OCI-LY3 (cell line): ENCODE measurements at regions not wholly inside any gene's neighbourhood (a gene's known extent, or its start where the extent isn't known, plus 50 kb on each side); places are given as distances from the start of the nearest gene placed in this dataset.
A peak's percentile ranks its signal among the peaks of the same experiment; 100 is the strongest.

Source experiments
- H2AFZ ChIP-seq: fragments of 200-600, 300-600 bp; shearing (Covaris generic); 2 replicates; pipeline ENCODE4 v1.6.0; 2014; ENCODE audit warnings: antibody characterized with exemption, low read depth, low read length
- H3K27ac ChIP-seq: fragments of 200-600, 300-600 bp; sonication (generic); 2 replicates; pipeline ENCODE4 v1.5.1; 2014; ENCODE audit warnings: mild to moderate bottlenecking, low read length, moderate library complexity, mixed read lengths
- H3K27me3 ChIP-seq: fragments of 200-600, 300-600 bp; sonication (generic); 2 replicates; pipeline ENCODE4 v1.6.1; 2014; ENCODE audit warnings: low read depth, low read length, mixed read lengths
- H3K36me3 ChIP-seq: fragments of 200-600, 300-600 bp; sonication (generic); replicated peaks from 2 replicates; pipeline ENCODE3; 2014; ENCODE audit warnings: low read depth, low read length, mixed read lengths
- H3K4me1 ChIP-seq: fragments of 300-600, 200-600 bp; sonication (generic); 2 replicates; pipeline ENCODE4 v1.6.1; 2014; ENCODE audit warnings: low read length, mixed read lengths
- H3K4me2 ChIP-seq: fragments of 200-600, 300-600 bp; sonication (generic); 2 replicates; pipeline ENCODE4 v1.6.1; 2014; ENCODE audit warnings: low read length, mixed read lengths
- H3K4me3 ChIP-seq: fragments of 300-600, 200-600 bp; sonication (generic); 2 replicates; pipeline ENCODE4 v1.5.1; 2014; ENCODE audit warnings: antibody characterized with exemption, mild to moderate bottlenecking, low read length, moderate library complexity
- H3K79me2 ChIP-seq: fragments of 300-600, 200-600 bp; shearing (Covaris generic); 2 replicates; pipeline ENCODE4 v1.6.1; 2014; ENCODE audit warnings: mild to moderate bottlenecking, low read length, mixed read lengths
- H3K9ac ChIP-seq: fragments of 300-600, 200-600 bp; shearing (Covaris generic); 2 replicates; pipeline ENCODE4 v1.6.0; 2014; ENCODE audit warnings: mild to moderate bottlenecking, low read length, moderate library complexity
- H3K9me3 ChIP-seq: fragments of 200-600, 300-600 bp; shearing (Covaris generic); 2 replicates; pipeline ENCODE4 v1.6.1; 2014; ENCODE audit warnings: low read length, mixed read lengths; ENCODE audit not compliant: insufficient read depth
- H4K20me1 ChIP-seq: fragments of 200-600, 300-600 bp; sonication (generic); 2 replicates; pipeline ENCODE4 v1.6.1; 2016; ENCODE audit warnings: low read length, mixed read lengths; ENCODE audit not compliant: insufficient read depth
- CTCF ChIP-seq: fragments of 200-600, 300-600 bp; sonication (generic); IDR thresholded peaks from 2 replicates; pipeline ENCODE4 v1.5.1; 2014; ENCODE audit warnings: antibody characterized with exemption, low read length, low read depth
- EZH2phosphoT487 ChIP-seq: fragments of 200-600 bp; shearing (Covaris generic); IDR thresholded peaks from 2 replicates; pipeline ENCODE4 v1.6.1; 2018; ENCODE audit warnings: antibody characterized with exemption, mixed run types, low read depth

- Histone ChIP-seq H3K9me3 (no peaks in the 10 kb centered on the region), H3K27ac (no peak overlapping the region), H2AFZ (no peak overlapping the region), H3K4me2 (no peak overlapping the region), H3K4me1 (peaks cover 19% of the 10 kb centered on the region), H3K27me3 (0 out of 2 replicates have a peak, but pooled peaks cover 2% of the 10 kb centered on the region), H3K9ac (no peak overlapping the region), H4K20me1 (no peaks in the 10 kb centered on the region), H3K79me2 (no peaks in the 10 kb centered on the region), H3K4me3 (no peak overlapping the region), H3K36me3 (no peaks in the 10 kb centered on the region)
- TF ChIP-seq EZH2phosphoT487 (no peak), CTCF (no peak)
Measured at GRCh38 chr11:121936781-121937447, 179.1 kb downstream of the BLID start.

GRCh38 chr11:121936370-121936769 is 179.6 kb downstream of the BLID start:
- Histone ChIP-seq H2AFZ (no peak overlapping the region), H3K27ac (no peak overlapping the region), H3K79me2 (no peaks in the 10 kb centered on the region)

GRCh38 chr11:121933694-121934093 is 182.3 kb downstream of the BLID start:
- no peaks in the 10 kb centered on the region for H3K9me3 ChIP-seq
- no peak overlapping the region for H2AFZ ChIP-seq
- TF ChIP-seq CTCF (no peak), EZH2phosphoT487 (no peak)
- H3K4me2 ChIP-seq, result peak overlapping the region; percentile 31
- H3K4me3 ChIP-seq, result no peak overlapping the region
- no peaks in the 10 kb centered on the region for H4K20me1 ChIP-seq
- H3K27ac ChIP-seq, result no peak overlapping the region
- H3K4me1 ChIP-seq, result peaks cover 40% of the 10 kb centered on the region
- no peak overlapping the region for H3K9ac ChIP-seq
- H3K79me2 ChIP-seq, result no peaks in the 10 kb centered on the region
- H3K36me3 ChIP-seq, result no peaks in the 10 kb centered on the region
- peaks cover 12% of the 10 kb centered on the region; the same call in 1 of the 2 replicates for H3K27me3 ChIP-seq

More at GRCh38 chr11:121936370-121936769, 179.6 kb downstream of the BLID start:
- TF ChIP-seq EZH2phosphoT487, result no peak
- no peak for TF ChIP-seq CTCF
- Histone ChIP-seq H3K9ac (no peak overlapping the region), H4K20me1 (no peaks in the 10 kb centered on the region), H3K4me1 (peaks cover 21% of the 10 kb centered on the region), H3K36me3 (no peaks in the 10 kb centered on the region), H3K4me3 (no peak overlapping the region), H3K4me2 (no peak overlapping the region), H3K9me3 (no peaks in the 10 kb centered on the region), H3K27me3 (peaks cover 4% of the 10 kb centered on the region; the same call in 1 of the 2 replicates)

GRCh38 chr11:121933294-121933693 is 182.7 kb downstream of the BLID start:
- Histone ChIP-seq H3K36me3 (no peaks in the 10 kb centered on the region), H3K9ac (no peak overlapping the region), H2AFZ (no peak overlapping the region), H3K79me2 (no peaks in the 10 kb centered on the region), H4K20me1 (no peaks in the 10 kb centered on the region), H3K9me3 (no peaks in the 10 kb centered on the region), H3K27ac (no peak overlapping the region), H3K4me2 (0 out of 2 replicates have a peak overlapping the region, but pooled peaks have one; percentile 31), H3K4me3 (no peak overlapping the region), H3K27me3 (peaks cover 13% of the 10 kb centered on the region; the same call in 1 of the 2 replicates), H3K4me1 (peaks cover 36% of the 10 kb centered on the region)
- TF ChIP-seq CTCF, result no peak
- TF ChIP-seq EZH2phosphoT487, result no peak
